ENCODE measurements at regions not wholly inside any gene's neighbourhood (a gene's known extent, or its start where the extent isn't known, plus 50 kb on each side); places are given as distances from the start of the nearest gene placed in this dataset.

DNA sequence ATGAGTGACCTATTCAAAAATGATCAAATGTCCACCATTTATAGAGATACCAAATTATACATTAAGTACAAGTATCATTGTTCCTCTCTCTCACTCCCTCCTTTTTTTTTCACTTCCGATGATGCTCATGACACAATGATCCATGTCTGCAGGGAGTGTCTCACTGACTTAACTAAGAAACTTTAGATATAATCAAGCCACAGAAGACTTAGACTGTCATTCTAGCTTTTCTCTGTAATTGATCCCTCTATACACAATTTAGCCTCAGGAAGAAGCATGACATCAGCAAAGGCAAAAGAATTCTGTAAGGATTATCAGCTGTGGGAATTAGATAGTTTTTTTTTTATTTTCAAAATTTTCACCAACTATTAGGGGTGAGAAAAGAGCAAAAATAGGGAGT lies 734.9 kb upstream of the PCDH9 start:
- no peaks in the 10 kb centered on the region for H3K36me3 ChIP-seq (ENCODE audit: control insufficient read depth, insufficient read depth, low read length)
- TF ChIP-seq, protein P1, sequence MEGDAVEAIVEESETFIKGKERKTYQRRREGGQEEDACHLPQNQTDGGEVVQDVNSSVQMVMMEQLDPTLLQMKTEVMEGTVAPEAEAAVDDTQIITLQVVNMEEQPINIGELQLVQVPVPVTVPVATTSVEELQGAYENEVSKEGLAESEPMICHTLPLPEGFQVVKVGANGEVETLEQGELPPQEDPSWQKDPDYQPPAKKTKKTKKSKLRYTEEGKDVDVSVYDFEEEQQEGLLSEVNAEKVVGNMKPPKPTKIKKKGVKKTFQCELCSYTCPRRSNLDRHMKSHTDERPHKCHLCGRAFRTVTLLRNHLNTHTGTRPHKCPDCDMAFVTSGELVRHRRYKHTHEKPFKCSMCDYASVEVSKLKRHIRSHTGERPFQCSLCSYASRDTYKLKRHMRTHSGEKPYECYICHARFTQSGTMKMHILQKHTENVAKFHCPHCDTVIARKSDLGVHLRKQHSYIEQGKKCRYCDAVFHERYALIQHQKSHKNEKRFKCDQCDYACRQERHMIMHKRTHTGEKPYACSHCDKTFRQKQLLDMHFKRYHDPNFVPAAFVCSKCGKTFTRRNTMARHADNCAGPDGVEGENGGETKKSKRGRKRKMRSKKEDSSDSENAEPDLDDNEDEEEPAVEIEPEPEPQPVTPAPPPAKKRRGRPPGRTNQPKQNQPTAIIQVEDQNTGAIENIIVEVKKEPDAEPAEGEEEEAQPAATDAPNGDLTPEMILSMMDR (IDR thresholded peaks at IDR 0.05; ENCODE audit: insufficient read depth, low read depth, low read length) = no peak
- no peak overlapping the region for H3K4me3 ChIP-seq (ENCODE audit: low read depth, low read length)
- ChIA-PET CTCF (no interaction called here), POLR2A (no interaction called here)
- H3K27me3 ChIP-seq (ENCODE audit: control insufficient read depth, insufficient read depth, low read length) = no peaks in the 10 kb centered on the region
- DNase-seq (ENCODE audit: low read depth) = no peak

DNA sequence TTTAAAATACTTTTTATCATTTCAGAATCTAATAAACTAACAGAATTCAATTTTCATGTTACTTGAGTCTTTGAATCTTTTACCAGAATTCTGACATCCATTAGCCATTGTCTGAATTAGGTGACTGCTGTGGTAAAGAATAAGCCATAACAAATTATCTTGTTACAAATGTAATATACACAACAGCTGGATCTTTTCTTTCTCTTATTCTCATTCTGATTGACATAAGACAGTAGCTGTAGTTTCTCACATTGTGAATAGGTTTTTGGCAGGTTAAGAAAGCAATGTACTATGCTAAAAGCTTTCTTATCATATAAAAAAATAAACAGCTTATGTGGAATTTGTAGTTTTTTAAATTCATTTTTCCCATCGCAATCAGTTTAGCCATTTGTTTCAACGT lies 734.0 kb upstream of the PCDH9 start:
- POLR2A ChIA-PET = no interaction called here
- no peaks in the 10 kb centered on the region for H3K36me3 ChIP-seq (ENCODE audit: control insufficient read depth, insufficient read depth, low read length)
- H3K4me3 ChIP-seq (ENCODE audit: low read depth, low read length) = no peak overlapping the region
- CTCF ChIA-PET = no interaction called here
- no peak for DNase-seq (ENCODE audit: low read depth)
- H3K27me3 ChIP-seq (ENCODE audit: control insufficient read depth, insufficient read depth, low read length) = no peaks in the 10 kb centered on the region
- TF ChIP-seq, protein P1 (IDR thresholded peaks at IDR 0.05; ENCODE audit: insufficient read depth, low read depth, low read length) = no peak

DNA sequence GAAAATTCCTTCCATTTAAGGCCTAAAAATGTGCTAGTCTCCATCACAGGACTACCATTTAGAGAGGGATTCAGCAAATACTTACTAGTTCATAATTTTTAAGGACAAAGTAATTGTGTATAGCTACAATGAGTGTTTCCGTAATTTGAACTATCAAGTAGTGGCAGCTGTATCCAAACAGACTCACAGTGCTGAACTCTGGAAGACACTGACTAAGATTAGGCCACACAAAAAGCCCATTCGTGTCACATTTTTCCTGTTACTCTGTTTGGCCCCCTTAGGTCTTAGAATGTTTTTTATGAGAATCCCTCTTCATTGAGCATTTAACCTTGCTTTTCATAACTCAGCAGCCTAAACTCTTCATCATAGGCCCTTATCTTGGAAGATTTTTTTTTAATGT lies 731.2 kb upstream of the PCDH9 start:
- TF ChIP-seq, protein P1 (IDR thresholded peaks at IDR 0.05; ENCODE audit: insufficient read depth, low read depth, low read length) = no peak
- H3K27me3 ChIP-seq (ENCODE audit: control insufficient read depth, insufficient read depth, low read length) = no peaks in the 10 kb centered on the region
- CTCF ChIA-PET = no interaction called here
- no peak for DNase-seq (ENCODE audit: low read depth)
- POLR2A ChIA-PET = no interaction called here
- H3K36me3 ChIP-seq (ENCODE audit: control insufficient read depth, insufficient read depth, low read length) = no peaks in the 10 kb centered on the region
- H3K4me3 ChIP-seq (ENCODE audit: low read depth, low read length) = no peak overlapping the region

DNA sequence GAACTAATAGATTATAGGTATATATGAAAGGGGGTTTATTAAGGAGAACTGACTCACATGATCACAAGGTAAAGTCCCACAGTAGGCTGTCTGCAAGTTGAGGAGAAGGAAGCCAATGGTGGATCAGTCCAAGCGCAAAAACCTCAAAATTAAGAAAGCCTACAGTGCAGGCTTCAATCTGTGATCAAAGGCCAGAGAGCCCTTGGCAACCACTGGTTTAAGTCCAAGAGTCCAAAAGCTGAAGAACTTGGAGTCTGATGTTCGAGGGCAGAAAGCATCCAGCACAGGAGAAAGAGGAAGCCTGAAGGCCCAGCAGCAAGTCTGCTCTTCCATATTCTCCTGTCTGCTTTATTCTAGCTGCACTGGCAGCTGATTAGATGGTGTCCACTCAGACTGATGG lies 721.3 kb upstream of the PCDH9 start:
- no peak for DNase-seq (ENCODE audit: low read depth)
- Histone ChIP-seq H3K36me3 (ENCODE audit: control insufficient read depth, insufficient read depth, low read length) (no peaks in the 10 kb centered on the region), H3K27me3 (ENCODE audit: control insufficient read depth, insufficient read depth, low read length) (no peaks in the 10 kb centered on the region), H3K4me3 (ENCODE audit: low read depth, low read length) (no peak overlapping the region)
- POLR2A ChIA-PET = no interaction called here
- CTCF ChIA-PET = no interaction called here
- TF ChIP-seq, protein P1 (IDR thresholded peaks at IDR 0.05; ENCODE audit: insufficient read depth, low read depth, low read length) = no peak

DNA sequence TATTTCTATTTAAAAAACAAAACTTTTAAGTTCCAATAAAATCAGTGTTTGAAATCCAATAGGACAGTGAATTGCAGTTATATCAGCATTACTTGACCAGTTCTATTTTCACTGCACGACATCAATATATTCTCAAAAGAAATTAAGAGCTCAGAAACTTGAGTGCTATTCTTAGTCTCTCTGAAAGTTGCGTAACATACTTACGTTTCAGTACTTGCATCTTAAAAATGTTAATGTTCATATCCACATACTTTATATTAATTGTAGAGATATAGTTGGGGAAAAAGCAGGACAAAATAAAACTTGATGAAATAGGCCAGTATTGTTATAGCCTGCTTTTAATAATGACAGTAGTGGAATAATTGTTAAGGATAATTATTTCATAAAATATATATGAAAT lies 720.5 kb upstream of the PCDH9 start:
- Histone ChIP-seq H3K36me3 (ENCODE audit: control insufficient read depth, insufficient read depth, low read length) (no peaks in the 10 kb centered on the region), H3K4me3 (ENCODE audit: low read depth, low read length) (no peak overlapping the region), H3K27me3 (ENCODE audit: control insufficient read depth, insufficient read depth, low read length) (no peaks in the 10 kb centered on the region)
- CTCF ChIA-PET = no interaction called here
- DNase-seq (ENCODE audit: low read depth) = no peak
- TF ChIP-seq, protein P1 (IDR thresholded peaks at IDR 0.05; ENCODE audit: insufficient read depth, low read depth, low read length) = no peak
- POLR2A ChIA-PET = no interaction called here

All from BJ (cell line).